ENCODE measurements at regions not wholly inside any gene's neighbourhood (a gene's known extent, or its start where the extent isn't known, plus 50 kb on each side); places are given as distances from the start of the nearest gene placed in this dataset.

- TF ChIP-seq, protein P1, sequence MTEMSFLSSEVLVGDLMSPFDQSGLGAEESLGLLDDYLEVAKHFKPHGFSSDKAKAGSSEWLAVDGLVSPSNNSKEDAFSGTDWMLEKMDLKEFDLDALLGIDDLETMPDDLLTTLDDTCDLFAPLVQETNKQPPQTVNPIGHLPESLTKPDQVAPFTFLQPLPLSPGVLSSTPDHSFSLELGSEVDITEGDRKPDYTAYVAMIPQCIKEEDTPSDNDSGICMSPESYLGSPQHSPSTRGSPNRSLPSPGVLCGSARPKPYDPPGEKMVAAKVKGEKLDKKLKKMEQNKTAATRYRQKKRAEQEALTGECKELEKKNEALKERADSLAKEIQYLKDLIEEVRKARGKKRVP (CRISPR knock-in tag; IDR thresholded peaks at IDR 0.05): no peak
- TF ChIP-seq ZFP1 (CRISPR knock-in tag; IDR thresholded peaks at IDR 0.05) (no peak), BHLHE40 (IDR thresholded peaks at IDR 0.05; ENCODE audit: low read length) (no peak), POLR2A (conservative IDR thresholded peaks at IDR 0.05) (no peak), POU5F1 (IDR thresholded peaks at IDR 0.05; ENCODE audit: borderline replicate concordance, low read depth, low read length, partially characterized antibody) (no peak)
These were observed 174.6 kb upstream of the SPEF2 start for GRCh38 chr5:35442885-35443639.
